Esophagus muscularis mucosa (tissue), 3 donors: ENCODE measurements at regions not wholly inside any gene's neighbourhood (a gene's known extent, or its start where the extent isn't known, plus 50 kb on each side); places are given as distances from the start of the nearest gene placed in this dataset.

Experiments
- CTCF ChIP-seq, 3 experiments: fragments of 200-600 bp in 2 of 3; fragments of 450-650 bp in 1 of 3; sonication (generic) in 2 of 3; IDR thresholded peaks; one replicate each; pipeline ENCODE4 v1.5.1; 2017 to 2019; ENCODE audit warnings: antibody characterized with exemption in 3 of 3, mild to moderate bottlenecking in 2 of 3, moderate library complexity in 1 of 3
- POLR2A ChIP-seq: fragments of 450-650 bp; IDR thresholded peaks from one replicate; pipeline ENCODE4 v1.6.1; 2017; ENCODE audit warnings: antibody characterized with exemption, moderate library complexity, mild to moderate bottlenecking, low read depth

- TF ChIP-seq CTCF (IDR thresholded peaks at IDR 0.05) (no peak), POLR2A (no peak)
Measured at GRCh38 chr16:23013484-23013883, 135.8 kb downstream of the USP31 start.
